Common myeloid progenitor, CD34-positive (primary cell): ENCODE measurements at regions not wholly inside any gene's neighbourhood (a gene's known extent, or its start where the extent isn't known, plus 50 kb on each side); places are given as distances from the start of the nearest gene placed in this dataset.

ENCODE experiments used
- CTCF ChIA-PET: fragments of 350-600 bp; sonication (Branson Sonifier 250); formaldehyde crosslinking; loops from one replicate; lab custom pipeline; 2021; ENCODE audit warnings: antibody characterized with exemption; lab: Charles Lee
- POLR2A ChIA-PET: fragments of 350-600 bp; sonication (Branson Sonifier 250); formaldehyde crosslinking; loops from one replicate; lab custom pipeline; 2021; ENCODE audit warnings: antibody characterized with exemption; lab: Charles Lee
- DNase-seq, 3 donors: peaks; one replicate each; pipeline versions ENCODE4 v3.0.0 to v3.0.0-alpha.2; 2013
- H3K27ac ChIP-seq, 2 experiments: 1 replicate in 1 of 2; 2 replicates in 1 of 2; pipeline ENCODE4 v1.7.0; 2013; ENCODE audit warnings: inconsistent platforms in 2 of 2, low read length in 2 of 2, mild to moderate bottlenecking in 2 of 2, low read depth in 1 of 2, moderate library complexity in 1 of 2; ENCODE audit not compliant: severe bottlenecking in 2 of 2, insufficient read depth in 1 of 2, poor library complexity in 1 of 2
- H3K27me3 ChIP-seq, 5 experiments: replicated peaks in 2 of 5; 1 replicate in 3 of 5; 2 replicates in 2 of 5; pipeline versions ENCODE4 v1.6.1 to v1.7.0; 2013; ENCODE audit warnings: low read length in 4 of 5, mild to moderate bottlenecking in 2 of 5, moderate library complexity in 2 of 5, inconsistent platforms in 1 of 5; ENCODE audit not compliant: insufficient read depth in 5 of 5, control insufficient read depth in 4 of 5
- H3K36me3 ChIP-seq, 4 experiments: 1 replicate in 2 of 4; 2 replicates in 2 of 4; pipeline versions ENCODE4 v1.6.1 to v1.7.0; 2013; ENCODE audit warnings: low read length in 3 of 4, control low read depth in 1 of 4, mild to moderate bottlenecking in 1 of 4; ENCODE audit not compliant: control insufficient read depth in 4 of 4, insufficient read depth in 4 of 4
- H3K4me1 ChIP-seq, 4 experiments: 1 replicate in 3 of 4; 2 replicates in 1 of 4; pipeline versions ENCODE4 v1.6.1 to v1.7.1; 2013; ENCODE audit warnings: low read length in 3 of 4, mild to moderate bottlenecking in 3 of 4, control low read depth in 1 of 4, inconsistent platforms in 1 of 4, moderate library complexity in 1 of 4; ENCODE audit not compliant: control insufficient read depth in 4 of 4, insufficient read depth in 4 of 4; ENCODE audit errors: control extremely low read depth in 1 of 4
- H3K4me3 ChIP-seq, 7 experiments: 1 replicate in 4 of 7; 2 replicates in 3 of 7; pipeline versions ENCODE4 v1.5.1 to v1.7.0; 2013; ENCODE audit warnings: mild to moderate bottlenecking in 7 of 7, low read length in 6 of 7, moderate library complexity in 6 of 7, inconsistent platforms in 2 of 7, low read depth in 2 of 7, control low read depth in 1 of 7; ENCODE audit not compliant: insufficient read depth in 4 of 7, control insufficient read depth in 1 of 7; ENCODE audit errors: extremely low read depth in 1 of 7
- H3K9me3 ChIP-seq, 5 experiments: 1 replicate in 4 of 5; 2 replicates in 1 of 5; pipeline versions ENCODE4 v1.6.1 to v1.7.1; 2013; ENCODE audit warnings: low read length in 4 of 5, mild to moderate bottlenecking in 2 of 5, inconsistent platforms in 1 of 5, low read depth in 1 of 5, moderate library complexity in 1 of 5; ENCODE audit not compliant: control insufficient read depth in 4 of 5, insufficient read depth in 2 of 5; ENCODE audit errors: control extremely low read depth in 1 of 5
- whole genome bisulfite sequencing: methylation state at CpG from one replicate; pipeline ENCODE4 v1.1.5; 2013; ENCODE audit not compliant: insufficient coverage; 5-methylcytosine and 5-hydroxymethylcytosine counted together

- no peak overlapping the region for H3K4me3 ChIP-seq
- H3K36me3 ChIP-seq = no peaks in the 10 kb centered on the region
- 92% methylated on average over 3 of the region's 3 CpGs for whole genome bisulfite sequencing
- H3K9me3 ChIP-seq = no peaks in the 10 kb centered on the region
- POLR2A ChIA-PET = no interaction called here
- CTCF ChIA-PET = interaction anchor here (0.9 kb wide), 1 partner anchor 9 kb away, joined by 4 read pairs; no protein-coding TSS in a partner anchor
- DNase-seq = no peak
- no peaks in the 10 kb centered on the region for H3K27me3 ChIP-seq
- H3K27ac ChIP-seq = no peak overlapping the region
- peaks cover 0 to 4% (median 0%) of the 10 kb centered on the region in 4 experiments for H3K4me1 ChIP-seq
These were observed 114.6 kb upstream of the ACP3 start for GRCh38 chr3:132202586-132202985.

DNA sequence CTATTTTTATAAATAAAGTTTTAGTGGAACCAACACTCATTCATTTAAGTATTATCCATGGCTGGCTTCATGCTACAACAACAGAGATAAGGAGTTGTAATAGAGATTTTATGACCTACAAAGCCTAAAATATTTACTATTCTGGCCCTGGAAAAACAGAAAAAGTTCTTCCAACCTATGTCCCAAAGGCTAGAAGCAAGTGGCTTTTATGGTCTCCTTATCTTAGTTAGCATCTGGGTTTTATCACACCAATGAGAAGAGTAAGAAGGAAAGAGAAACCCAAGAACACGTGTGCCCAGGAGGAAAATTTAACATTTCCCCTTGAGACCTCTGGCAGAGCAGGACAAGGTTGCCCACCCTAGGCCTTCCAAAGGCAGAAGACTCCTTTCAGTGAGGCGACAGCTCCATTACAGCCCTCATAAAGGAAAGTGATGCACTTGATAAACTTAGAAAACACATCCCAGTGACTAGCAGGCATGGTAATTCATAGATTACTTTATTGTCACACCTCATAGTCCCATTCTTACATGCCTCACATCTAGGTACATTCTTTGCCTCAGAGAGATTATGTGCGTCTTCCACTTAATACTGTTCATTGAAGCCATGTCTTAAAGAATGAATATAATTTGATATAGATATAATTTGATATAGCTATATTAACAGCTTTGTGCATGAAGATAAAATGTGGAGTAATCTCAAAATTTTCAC is 113.2 kb upstream of the ACP3 start:
- POLR2A ChIA-PET = no interaction called here
- H3K27me3 ChIP-seq = no peaks in the 10 kb centered on the region
- WGBS = 0% methylated on average over 1 of the region's 3 CpGs

DNA sequence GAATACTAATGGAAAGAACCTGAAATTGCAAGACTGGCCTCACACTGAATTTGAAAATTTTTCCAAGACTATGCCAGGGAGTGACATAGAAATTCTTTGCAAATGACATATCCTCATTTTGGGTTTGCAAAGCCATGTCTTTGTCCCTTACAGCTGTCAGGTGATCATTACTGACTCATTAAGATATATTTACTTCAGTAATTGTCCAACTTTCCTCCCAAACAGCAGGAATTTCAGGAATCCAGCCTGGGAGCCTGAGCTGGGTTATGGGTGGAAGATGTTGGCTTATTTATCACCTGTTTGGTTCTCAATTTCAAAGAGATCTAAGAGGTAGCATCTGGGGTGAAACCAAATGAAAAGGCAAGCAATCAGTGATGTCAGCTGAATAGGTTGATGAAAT is 111.6 kb upstream of the ACP3 start:
- no peaks in the 10 kb centered on the region for H3K27me3 ChIP-seq
- POLR2A ChIA-PET = no interaction called here
- H3K27ac ChIP-seq = no peak overlapping the region
- no peaks in the 10 kb centered on the region for H3K36me3 ChIP-seq
- H3K4me3 ChIP-seq = no peak overlapping the region
- no peaks in the 10 kb centered on the region for H3K9me3 ChIP-seq
- CTCF ChIA-PET = no interaction called here
- H3K4me1 ChIP-seq = peaks cover 0 to 4% (median 0%) of the 10 kb centered on the region in 4 experiments
- no peak for DNase-seq

More for the DNA sequence above, 113.2 kb upstream of the ACP3 start:
- no peaks in the 10 kb centered on the region for H3K36me3 ChIP-seq
- H3K4me1 ChIP-seq = peaks cover 0 to 4% (median 0%) of the 10 kb centered on the region in 4 experiments
- no peak overlapping the region for H3K27ac ChIP-seq
- no peaks in the 10 kb centered on the region for H3K9me3 ChIP-seq
- peak; percentile 3 to 40 (median 11) for DNase-seq
- CTCF ChIA-PET = interaction anchor here (1.2 kb wide), 1 partner anchor 31 kb away, joined by 3 read pairs; no protein-coding TSS in a partner anchor
- H3K4me3 ChIP-seq = no peak overlapping the region

DNA sequence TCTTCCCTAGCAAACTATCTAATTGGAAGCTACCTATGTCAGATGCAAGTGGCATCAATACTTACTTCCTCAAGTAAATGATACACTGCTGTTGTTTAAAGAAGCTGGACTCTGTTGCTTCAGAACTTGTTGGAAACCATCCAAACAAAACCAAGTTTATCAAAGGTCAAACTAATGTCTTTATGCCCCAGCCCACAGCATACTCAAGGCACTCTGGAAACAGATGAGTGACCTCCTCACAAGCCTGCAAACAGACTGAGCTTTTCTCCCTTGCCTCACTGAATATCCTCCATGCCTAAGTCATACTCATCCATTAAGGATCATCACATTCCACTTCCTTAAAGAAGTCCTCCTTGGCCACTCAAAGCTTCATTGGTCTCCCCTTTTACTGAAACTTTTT is 107.4 kb upstream of the ACP3 start:
- Histone ChIP-seq H3K4me3 (no peak overlapping the region), H3K36me3 (no peaks in the 10 kb centered on the region), H3K9me3 (no peaks in the 10 kb centered on the region), H3K27me3 (no peaks in the 10 kb centered on the region), H3K4me1 (no peaks in the 10 kb centered on the region), H3K27ac (no peak overlapping the region)
- no peak for DNase-seq
- ChIA-PET CTCF (interaction anchor here (0.8 to 6.0 kb wide), 13 partner anchors 9 to 201 kb away, joined by 3 to 36 read pairs (median 5); no protein-coding TSS in a partner anchor), POLR2A (interaction anchor here (0.6 kb wide), 1 partner anchor 29 kb away, joined by 4 read pairs; no protein-coding TSS in a partner anchor)

DNA sequence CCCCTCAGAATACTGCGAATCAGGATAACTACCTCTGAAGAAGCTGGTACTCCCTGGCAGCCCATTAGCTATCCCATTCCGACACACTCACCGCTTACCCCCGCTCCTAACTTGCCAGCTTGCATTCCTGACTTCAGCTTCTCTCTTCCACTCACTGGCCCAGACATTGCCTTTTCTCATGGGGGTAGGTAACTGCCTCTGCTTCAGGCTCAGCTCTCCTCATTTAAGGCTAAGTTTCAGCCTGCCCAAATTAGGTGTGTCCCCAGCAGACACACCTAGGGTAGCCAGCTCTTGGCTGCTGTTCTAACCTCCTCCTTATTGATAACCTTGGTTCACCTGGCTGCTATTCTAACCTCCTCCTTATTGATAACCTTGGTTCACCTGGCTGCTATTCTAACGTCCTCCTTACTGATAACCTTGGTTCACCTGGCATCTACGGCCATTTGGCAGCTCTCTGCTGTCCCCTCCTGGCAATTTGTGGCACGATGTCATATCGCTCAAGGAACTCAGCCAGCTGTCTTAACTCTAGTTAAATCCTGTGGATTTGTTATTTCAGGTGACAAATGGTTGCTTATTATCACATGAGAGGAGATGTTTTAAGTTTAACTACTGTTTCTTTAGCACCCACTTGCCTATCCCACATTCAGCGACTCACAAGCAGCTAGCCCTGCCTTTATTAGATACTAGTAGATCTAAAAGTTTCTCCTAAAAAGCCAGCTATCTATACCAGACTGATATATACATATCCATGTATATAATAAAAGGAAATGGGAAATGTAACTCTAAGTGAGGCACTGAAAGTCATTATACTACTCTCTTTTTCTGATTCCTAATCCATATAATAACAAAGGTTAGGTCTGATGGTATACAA is 106.5 kb upstream of the ACP3 start:
- no peaks in the 10 kb centered on the region for H3K9me3 ChIP-seq
- no peak overlapping the region for H3K27ac ChIP-seq
- ChIA-PET POLR2A (interaction anchor here (0.6 kb wide), 1 partner anchor 29 kb away, joined by 4 read pairs; no protein-coding TSS in a partner anchor), CTCF (interaction anchor here (0.6 to 6.0 kb wide), 20 partner anchors 10 to 1158 kb away, joined by 3 to 36 read pairs (median 4); no protein-coding TSS in a partner anchor)
- no peaks in the 10 kb centered on the region for H3K27me3 ChIP-seq
- peak; percentile 22 to 46 (median 43) for DNase-seq
- H3K4me3 ChIP-seq = no peak overlapping the region
- no peaks in the 10 kb centered on the region for H3K4me1 ChIP-seq
- no peaks in the 10 kb centered on the region for H3K36me3 ChIP-seq
- WGBS = 65% methylated on average over 6 of the region's 9 CpGs

GRCh38 chr3:132211896-132212295 is 105.3 kb upstream of the ACP3 start:
- ChIA-PET CTCF (interaction anchor here (0.9 to 6.0 kb wide), 5 partner anchors 9 to 417 kb away, joined by 3 to 36 read pairs (median 4); no protein-coding TSS in a partner anchor), POLR2A (no interaction called here)
- no peak overlapping the region for H3K4me3 ChIP-seq
- H3K27ac ChIP-seq = no peak overlapping the region
- DNase-seq = no peak
- H3K4me1 ChIP-seq = no peaks in the 10 kb centered on the region
- H3K27me3 ChIP-seq = no peaks in the 10 kb centered on the region
- no peaks in the 10 kb centered on the region for H3K36me3 ChIP-seq
- no peaks in the 10 kb centered on the region for H3K9me3 ChIP-seq
